GM18502 (cell line): ENCODE measurements at regions not wholly inside any gene's neighbourhood (a gene's known extent, or its start where the extent isn't known, plus 50 kb on each side); places are given as distances from the start of the nearest gene placed in this dataset.

ENCODE experiments used
- ATAC-seq: cut with Tn5 transposase; IDR thresholded peaks from one replicate; pipeline ENCODE4 v1.9.1; 2021; ENCODE audit warnings: mild to moderate bottlenecking; ENCODE audit not compliant: unreplicated experiment, poor library complexity

- no peak for ATAC-seq
Measured at GRCh38 chr2:117738991-117739839, 75.3 kb upstream of the DDX18 start.

- ATAC-seq, result no peak
Measured at GRCh38 chr2:117745537-117745936, 69.0 kb upstream of the DDX18 start.

GRCh38 chr2:117755768-117756167 lies 58.7 kb upstream of the DDX18 start:
- no peak for ATAC-seq

- ATAC-seq, result no peak
Measured at GRCh38 chr2:117760916-117761315, 53.6 kb upstream of the DDX18 start.

GRCh38 chr2:117762454-117762853 lies 52.0 kb upstream of the DDX18 start:
- no peak for ATAC-seq

- no peak for ATAC-seq
Measured at GRCh38 chr2:117763804-117764203, 50.7 kb upstream of the DDX18 start.
